Activated T-cell treated with anti-CD3 and anti-CD28 coated beads, Interleukin-2, amount 50 U/mL, for 72 hours (primary cell): ENCODE measurements at regions not wholly inside any gene's neighbourhood (a gene's known extent, or its start where the extent isn't known, plus 50 kb on each side); places are given as distances from the start of the nearest gene placed in this dataset.

Experiments used
- ATAC-seq, 2 donors: fragments of 150-1000 bp; cut with Tn5 transposase; replicated peaks in 1 of 2; 2 replicates each; pipeline ENCODE4 v1.10.0; 2021; ENCODE audit warnings: moderate library complexity in 2 of 2, mild to moderate bottlenecking in 1 of 2
- DNase-seq, 2 donors: peaks; one replicate each; pipeline ENCODE4 v3.0.0; 2021 to 2022; ENCODE audit warnings: mixed read lengths in 1 of 2
- H3K27ac Mint-ChIP-seq: one replicate; pipeline ENCODE4 v1.8.0; 2022; ENCODE audit warnings: mild to moderate bottlenecking, moderate library complexity, mixed read lengths
- H3K27me3 Mint-ChIP-seq: one replicate; pipeline ENCODE4 v1.8.0; 2022; ENCODE audit warnings: low read depth, mixed read lengths
- H3K36me3 Mint-ChIP-seq, 2 donors: one replicate each; pipeline ENCODE4 v1.8.0; 2022; ENCODE audit warnings: mixed read lengths in 2 of 2, mild to moderate bottlenecking in 1 of 2; ENCODE audit not compliant: insufficient read depth in 2 of 2
- H3K4me1 Mint-ChIP-seq: one replicate; pipeline ENCODE4 v1.8.0; 2022; ENCODE audit warnings: low read depth, mixed read lengths
- H3K4me3 Mint-ChIP-seq, 2 donors: one replicate each; pipeline ENCODE4 v1.8.0; 2022; ENCODE audit warnings: mild to moderate bottlenecking in 2 of 2, mixed read lengths in 2 of 2, moderate library complexity in 2 of 2
- H3K9me3 Mint-ChIP-seq, 2 donors: one replicate each; pipeline ENCODE4 v1.8.0; 2022; ENCODE audit warnings: mixed read lengths in 2 of 2

GRCh38 chr16:80048250-80048649, 447.7 kb upstream of the MAF start:
- ATAC-seq (no peak), DNase-seq (no peak)
- Mint-ChIP-seq H3K36me3 (no peaks in the 10 kb centered on the region), H3K27me3 (no peaks in the 10 kb centered on the region), H3K9me3 (no peaks in the 10 kb centered on the region), H3K4me1 (no peaks in the 10 kb centered on the region), H3K27ac (no peak overlapping the region), H3K4me3 (no peak overlapping the region)

DNA sequence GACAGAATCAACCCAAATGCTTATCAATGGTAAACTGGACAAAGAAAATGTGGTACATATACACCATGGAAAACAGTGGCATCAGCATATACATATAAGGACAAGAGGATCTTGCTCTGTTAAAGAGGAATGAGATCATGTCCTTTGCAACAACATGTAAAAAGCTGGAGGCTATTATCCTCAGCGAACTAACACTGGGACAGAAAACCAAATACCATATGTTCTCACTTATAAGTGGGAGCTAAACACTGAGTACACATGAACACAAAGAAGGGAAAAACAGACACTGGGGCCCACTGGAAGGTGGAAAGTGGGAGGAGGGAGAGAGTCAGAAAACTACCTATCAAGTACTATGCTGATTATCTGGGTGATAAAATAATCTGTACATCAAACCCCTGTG, 447.3 kb upstream of the MAF start:
- H3K9me3 Mint-ChIP-seq: no peaks in the 10 kb centered on the region
- DNase-seq: no peak
- no peak for ATAC-seq
- peaks cover 2% of the 10 kb centered on the region for H3K27me3 Mint-ChIP-seq
- no peaks in the 10 kb centered on the region for H3K4me1 Mint-ChIP-seq
- H3K27ac Mint-ChIP-seq: no peak overlapping the region
- no peaks in the 10 kb centered on the region for H3K36me3 Mint-ChIP-seq
- no peak overlapping the region for H3K4me3 Mint-ChIP-seq

GRCh38 chr16:80046848-80047247, 446.3 kb upstream of the MAF start:
- Mint-ChIP-seq H3K4me3 (no peak overlapping the region), H3K27ac (no peak overlapping the region), H3K9me3 (no peaks in the 10 kb centered on the region), H3K27me3 (peaks cover 8% of the 10 kb centered on the region), H3K4me1 (no peaks in the 10 kb centered on the region), H3K36me3 (no peaks in the 10 kb centered on the region)
- DNase-seq (no peak), ATAC-seq (no peak)

- no peak for ATAC-seq
- no peak overlapping the region for H3K27ac Mint-ChIP-seq
- no peaks in the 10 kb centered on the region for H3K9me3 Mint-ChIP-seq
- H3K4me3 Mint-ChIP-seq: no peak overlapping the region
- DNase-seq: no peak
- H3K36me3 Mint-ChIP-seq: no peaks in the 10 kb centered on the region
- H3K4me1 Mint-ChIP-seq: no peaks in the 10 kb centered on the region
- H3K27me3 Mint-ChIP-seq: peaks cover 8% of the 10 kb centered on the region
These were observed 445.7 kb upstream of the MAF start for GRCh38 chr16:80046261-80046660.

- H3K27ac Mint-ChIP-seq: no peak overlapping the region
- no peaks in the 10 kb centered on the region for H3K4me1 Mint-ChIP-seq
These were observed 445.3 kb upstream of the MAF start for GRCh38 chr16:80045861-80046260.

DNA sequence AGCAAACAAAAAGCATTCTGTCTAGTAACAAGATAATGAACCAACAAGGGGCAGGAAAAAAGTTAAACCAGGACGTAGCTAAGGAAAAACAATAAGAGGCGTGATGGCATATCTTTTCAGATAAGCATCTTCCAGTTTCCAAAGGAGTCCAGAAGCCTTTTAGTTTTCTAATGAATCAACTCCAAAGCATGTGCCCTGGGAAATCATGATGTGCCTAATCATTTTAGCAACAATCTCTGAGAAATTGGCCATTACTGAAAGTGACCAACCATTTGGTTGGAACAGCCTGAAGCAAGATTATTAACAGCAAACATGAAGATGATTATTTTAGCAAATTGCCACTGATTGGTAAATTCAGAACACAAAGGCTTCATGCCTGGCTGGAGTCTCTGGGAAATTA, 440.9 kb upstream of the MAF start:
- DNase-seq (no peak), ATAC-seq (no peak)
- no peak overlapping the region for H3K4me3 Mint-ChIP-seq
- H3K4me1 Mint-ChIP-seq: no peaks in the 10 kb centered on the region
- H3K27me3 Mint-ChIP-seq: peaks cover 18% of the 10 kb centered on the region
- no peaks in the 10 kb centered on the region for H3K9me3 Mint-ChIP-seq
- H3K36me3 Mint-ChIP-seq: no peaks in the 10 kb centered on the region
- H3K27ac Mint-ChIP-seq: no peak overlapping the region

More at GRCh38 chr16:80045861-80046260, 445.3 kb upstream of the MAF start:
- H3K4me3 Mint-ChIP-seq: no peak overlapping the region
- H3K9me3 Mint-ChIP-seq: no peaks in the 10 kb centered on the region
- DNase-seq (no peak), ATAC-seq (no peak)
- no peaks in the 10 kb centered on the region for H3K36me3 Mint-ChIP-seq
- H3K27me3 Mint-ChIP-seq: peaks cover 8% of the 10 kb centered on the region

DNA sequence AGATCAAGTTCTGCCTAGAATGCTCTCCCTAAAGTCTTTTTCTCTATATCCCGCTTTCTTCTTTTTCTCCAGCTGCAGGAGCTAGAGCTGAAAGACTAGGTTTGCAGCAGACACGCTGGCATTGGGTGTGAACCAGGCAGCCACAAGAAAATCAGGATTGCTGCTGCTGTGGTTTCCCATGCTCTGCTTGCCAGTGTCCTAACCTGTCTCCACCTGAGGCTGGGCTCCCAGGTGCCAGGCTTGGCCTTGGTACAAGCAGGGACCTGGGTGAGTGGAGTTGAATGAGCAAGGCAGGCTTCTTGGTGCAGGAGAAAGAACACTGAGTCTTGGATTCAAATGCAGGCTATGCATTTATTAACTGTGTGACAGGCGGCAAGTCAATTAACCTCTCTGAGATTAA, 440.3 kb upstream of the MAF start:
- H3K4me3 Mint-ChIP-seq: no peak overlapping the region
- no peaks in the 10 kb centered on the region for H3K4me1 Mint-ChIP-seq
- no peak overlapping the region for H3K27ac Mint-ChIP-seq
- ATAC-seq: no peak
- H3K9me3 Mint-ChIP-seq: no peaks in the 10 kb centered on the region
- DNase-seq: no peak
- H3K36me3 Mint-ChIP-seq: no peaks in the 10 kb centered on the region
- H3K27me3 Mint-ChIP-seq: peaks cover 23% of the 10 kb centered on the region

GRCh38 chr16:80040413-80040812, 439.9 kb upstream of the MAF start:
- ATAC-seq (no peak), DNase-seq (no peak)
- H3K4me3 Mint-ChIP-seq: no peak overlapping the region
- no peak overlapping the region for H3K27ac Mint-ChIP-seq
- no peaks in the 10 kb centered on the region for H3K36me3 Mint-ChIP-seq
- H3K4me1 Mint-ChIP-seq: no peaks in the 10 kb centered on the region
- H3K9me3 Mint-ChIP-seq: no peaks in the 10 kb centered on the region
- peaks cover 23% of the 10 kb centered on the region for H3K27me3 Mint-ChIP-seq

- Mint-ChIP-seq H3K9me3 (no peaks in the 10 kb centered on the region), H3K27me3 (peaks cover 23% of the 10 kb centered on the region), H3K27ac (no peak overlapping the region), H3K4me1 (no peaks in the 10 kb centered on the region), H3K4me3 (no peak overlapping the region), H3K36me3 (no peaks in the 10 kb centered on the region)
- ATAC-seq (no peak), DNase-seq (no peak)
These were observed 439.2 kb upstream of the MAF start for GRCh38 chr16:80039777-80040176.

GRCh38 chr16:80038566-80038965, 438.0 kb upstream of the MAF start:
- no peak for ATAC-seq
- Mint-ChIP-seq H3K4me3 (no peak overlapping the region), H3K27ac (no peak overlapping the region), H3K36me3 (no peaks in the 10 kb centered on the region), H3K9me3 (peaks cover 0 to under 1% of the 10 kb centered on the region in 2 donors), H3K27me3 (peaks cover 23% of the 10 kb centered on the region), H3K4me1 (no peaks in the 10 kb centered on the region)
- DNase-seq: no peak

DNA sequence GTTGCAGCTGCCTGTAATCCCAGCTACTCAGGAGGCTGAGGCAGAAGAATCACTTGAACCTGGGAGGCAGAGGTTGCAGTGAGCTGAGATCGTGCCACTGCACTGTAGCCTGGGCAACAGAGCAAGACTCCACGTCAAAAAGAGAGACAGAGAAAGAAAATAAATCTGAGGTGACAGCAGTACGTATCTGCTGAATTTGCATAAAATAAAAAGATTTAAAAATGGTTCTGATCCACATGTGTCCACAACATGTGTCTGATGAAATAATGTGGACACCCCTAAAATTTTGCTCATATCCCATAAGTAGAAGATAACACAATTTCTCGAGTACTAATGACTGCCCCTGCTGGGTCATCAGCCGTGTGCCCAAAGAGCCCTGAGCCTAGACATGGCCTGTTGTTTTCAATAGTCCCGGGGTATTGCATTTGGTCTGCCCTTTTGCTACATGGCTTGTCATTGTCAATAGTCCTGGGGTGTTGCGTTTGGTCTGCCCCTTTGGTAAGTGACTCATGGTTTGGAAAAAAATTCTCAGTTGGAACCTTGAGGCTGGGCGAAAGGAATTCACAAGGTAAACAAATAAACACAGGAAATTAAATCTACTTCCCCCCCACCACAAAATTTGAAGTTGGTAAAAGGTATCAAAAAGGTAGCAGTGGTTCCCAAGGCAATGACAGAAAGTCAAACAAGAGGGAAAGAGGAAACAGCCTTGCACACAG, 434.6 kb upstream of the MAF start:
- Mint-ChIP-seq H3K9me3 (peaks cover 0 to 2% of the 10 kb centered on the region in 2 donors), H3K36me3 (peaks cover 0 to 1% of the 10 kb centered on the region in 2 donors), H3K4me3 (no peak overlapping the region), H3K27ac (no peak overlapping the region), H3K27me3 (peaks cover 15% of the 10 kb centered on the region), H3K4me1 (no peaks in the 10 kb centered on the region)
- ATAC-seq (no peak), DNase-seq (no peak)

- Mint-ChIP-seq H3K9me3 (peaks cover 0 to 2% of the 10 kb centered on the region in 2 donors), H3K4me3 (no peak overlapping the region), H3K27me3 (peaks cover 15% of the 10 kb centered on the region), H3K4me1 (no peaks in the 10 kb centered on the region), H3K36me3 (peaks cover 0 to 1% of the 10 kb centered on the region in 2 donors), H3K27ac (no peak overlapping the region)
- DNase-seq: no peak
- ATAC-seq: no peak
These were observed 433.9 kb upstream of the MAF start for GRCh38 chr16:80034469-80034826.

DNA sequence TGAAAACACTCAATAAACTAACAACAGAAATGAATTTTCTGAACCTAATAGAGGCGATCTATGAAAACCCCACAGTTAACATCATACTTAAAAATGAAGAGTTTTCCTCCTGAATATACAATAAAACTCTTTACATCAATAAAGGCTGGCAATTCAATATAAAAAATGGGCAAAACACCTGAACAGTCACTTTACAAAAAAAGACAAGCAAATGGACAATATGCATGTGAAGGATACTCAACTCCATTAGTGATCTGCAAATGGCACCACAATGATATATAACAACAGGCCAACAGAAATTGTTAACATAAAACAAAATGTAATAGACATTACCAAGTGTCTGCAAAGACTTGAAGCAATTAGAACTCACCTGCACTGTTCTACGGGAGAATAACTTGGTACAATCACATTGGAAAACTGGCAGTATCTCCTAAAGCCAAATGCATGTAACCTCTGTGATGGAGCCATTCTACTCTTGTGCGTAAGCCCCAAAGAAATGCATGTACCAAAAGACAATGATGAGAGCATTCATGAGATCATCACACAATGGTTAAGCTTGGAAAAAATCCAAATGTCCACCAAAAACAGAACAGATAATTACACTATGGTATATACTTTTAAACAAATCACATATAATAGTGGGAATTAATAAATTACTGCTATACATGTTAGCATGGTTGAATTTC, 433.4 kb upstream of the MAF start:
- Mint-ChIP-seq H3K27ac (no peak overlapping the region), H3K4me1 (no peaks in the 10 kb centered on the region), H3K9me3 (peaks cover 0 to 2% of the 10 kb centered on the region in 2 donors), H3K4me3 (no peak overlapping the region), H3K27me3 (peaks cover 15% of the 10 kb centered on the region), H3K36me3 (peaks cover 0 to 1% of the 10 kb centered on the region in 2 donors)
- ATAC-seq: no peak
- DNase-seq: no peak
